PC-3 (cell line): ENCODE measurements at regions not wholly inside any gene's neighbourhood (a gene's known extent, or its start where the extent isn't known, plus 50 kb on each side); places are given as distances from the start of the nearest gene placed in this dataset.
"Not testable (repeated sequence)": the region's sequence is repeated elsewhere in the genome, so short reads cannot be mapped to it uniquely, and the experiment has no call there.

Experiments
- ATAC-seq: fragments of 200-7000 bp; cut with Tn5 transposase; 2 replicates; pipeline ENCODE4 v1.9.1; 2020; ENCODE audit warnings: mild to moderate bottlenecking, moderate library complexity
- BruUV-seq: library from RNA; stranded (reverse); fragments of 400-500 nt; replicated peaks from 2 replicates; lab custom pipeline; 2021; lab: Mats Ljungman, UMichigan
- CTCF ChIA-PET: fragments of 300-600 bp; sonication (Branson Sonifier 250); formaldehyde crosslinking; loops from one replicate; lab custom pipeline; 2022; ENCODE audit warnings: antibody characterized with exemption; lab: Charles Lee
- POLR2A ChIA-PET: fragments of 300-600 bp; sonication (Branson Sonifier 250); formaldehyde crosslinking; loops from one replicate; lab custom pipeline; 2022; ENCODE audit warnings: antibody characterized with exemption; ENCODE audit not compliant: unreplicated experiment; lab: Charles Lee
- DNase-seq: peaks from one replicate; pipeline ENCODE4 v3.0.0-alpha.2; 2015
- H2AFZ ChIP-seq: fragments of 300-600 bp; sonication (generic); 2 replicates; pipeline ENCODE4 v1.6.0; 2016; ENCODE audit warnings: antibody characterized with exemption, low read length
- H3F3A ChIP-seq: fragments of 300-600 bp; sonication (generic); one replicate; pipeline ENCODE4 v1.6.0; 2017; ENCODE audit warnings: antibody characterized with exemption, low read length, control low read depth, mild to moderate bottlenecking; ENCODE audit not compliant: unreplicated experiment
- H3K27ac ChIP-seq: fragments of 300-600 bp; sonication (generic); 2 replicates; pipeline ENCODE4 v1.5.1; 2016; ENCODE audit warnings: mild to moderate bottlenecking, low read length
- H3K27me3 ChIP-seq: fragments of 300-600 bp; sonication (generic); 2 replicates; pipeline ENCODE4 v1.6.1; 2016; ENCODE audit warnings: low read length, mixed read lengths
- H3K36me3 ChIP-seq: fragments of 300-600 bp; sonication (generic); 2 replicates; pipeline ENCODE4 v1.6.1; 2016; ENCODE audit warnings: low read depth, mixed run types, low read length, mixed read lengths
- H3K4me1 ChIP-seq: fragments of 300-600 bp; sonication (generic); 2 replicates; pipeline ENCODE4 v1.5.1; 2016; ENCODE audit warnings: low read length; ENCODE audit not compliant: insufficient read depth
- H3K4me2 ChIP-seq: fragments of 300-600 bp; sonication (generic); 2 replicates; pipeline ENCODE4 v1.6.0; 2016; ENCODE audit warnings: low read length
- H3K4me3 ChIP-seq: fragments of 300-600 bp; sonication (generic); 2 replicates; pipeline ENCODE4 v1.5.1; 2016; ENCODE audit warnings: mild to moderate bottlenecking, low read length, mixed read lengths
- H3K79me2 ChIP-seq: fragments of 300-600 bp; sonication (generic); 2 replicates; pipeline ENCODE4 v1.6.1; 2017; ENCODE audit warnings: low read length, mixed read lengths
- H3K9ac ChIP-seq: fragments of 300-600 bp; sonication (generic); 2 replicates; pipeline ENCODE4 v1.6.0; 2016; ENCODE audit warnings: mild to moderate bottlenecking, low read length
- H3K9me2 ChIP-seq: fragments of 300-600 bp; sonication (generic); replicated peaks from 2 replicates; pipeline ENCODE4 v1.6.1; 2016; ENCODE audit warnings: mixed run types, low read length, mixed read lengths
- H3K9me3 ChIP-seq: fragments of 300-600 bp; sonication (generic); 2 replicates; pipeline ENCODE4 v1.6.1; 2016; ENCODE audit warnings: low read length, mixed read lengths
- H4K20me1 ChIP-seq: fragments of 300-600 bp; sonication (generic); 2 replicates; pipeline ENCODE4 v1.6.1; 2016; ENCODE audit warnings: low read length, mixed read lengths
- EZH2 ChIP-seq: fragments of 300-600 bp; sonication (generic); IDR thresholded peaks from one replicate; pipeline ENCODE4 v1.6.1; 2017; ENCODE audit warnings: antibody characterized with exemption, mild to moderate bottlenecking, low read length; ENCODE audit not compliant: unreplicated experiment
- EZH2phosphoT487 ChIP-seq: fragments of 300-600 bp; sonication (generic); IDR thresholded peaks from 2 replicates; pipeline ENCODE4 v1.6.1; 2018; ENCODE audit warnings: mild to moderate bottlenecking, antibody characterized with exemption, low read length, borderline replicate concordance
- intact Hi-C: fragments of 100-400 bp; cut with micrococcal nuclease; formaldehyde crosslinking; loops from 2 replicates; pipeline ENCODE4 v1.9.0; 2023
- TF ChIP-seq, protein P1 (sequence below): fragments of 300-600 bp; sonication (generic); conservative IDR thresholded peaks from 2 replicates; pipeline ENCODE4 v1.5.1; 2017; ENCODE audit warnings: antibody characterized with exemption, low read depth, mild to moderate bottlenecking, low read length

DNA sequence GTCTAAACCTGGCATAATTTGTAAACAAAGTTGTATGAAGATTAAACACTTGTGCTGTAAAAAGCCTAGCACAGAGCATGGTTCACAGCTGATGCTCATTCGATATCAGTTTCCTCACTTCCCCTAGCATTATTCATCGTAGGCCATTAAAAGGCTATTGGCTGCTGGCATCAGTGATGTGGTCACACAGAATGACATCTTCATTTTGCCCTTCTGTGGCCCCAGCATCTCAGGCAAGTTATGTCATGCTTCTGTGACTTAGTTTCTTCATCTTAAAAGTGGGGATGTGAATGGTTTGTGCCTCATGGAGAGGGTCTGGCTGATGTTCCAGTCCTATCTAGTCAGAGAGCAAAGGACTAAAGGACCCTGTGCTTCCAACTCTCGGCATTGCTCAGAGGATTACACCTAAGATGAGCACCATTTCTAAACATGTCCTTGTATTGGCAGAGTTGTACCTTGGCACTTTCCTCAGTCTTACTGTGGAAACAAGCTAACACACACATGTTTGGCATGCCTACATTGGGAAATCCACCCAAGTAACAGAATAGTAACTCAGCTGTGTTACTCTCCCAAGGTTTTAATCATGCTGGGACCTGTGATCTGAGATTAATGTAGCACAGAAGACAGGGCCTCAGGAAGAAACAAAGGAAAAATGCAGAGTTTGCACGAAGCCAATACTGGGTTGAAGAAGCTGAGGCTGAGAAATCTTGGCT is 83.5 kb upstream of the OR9Q1 start:
- no peaks in the 10 kb centered on the region for H3K9me3 ChIP-seq
- no peak overlapping the region for H2AFZ ChIP-seq
- H3K9me2 ChIP-seq = no peaks in the 10 kb centered on the region
- DNase-seq = no peak
- no peaks in the 10 kb centered on the region for H4K20me1 ChIP-seq
- no TSS peak for BruUV-seq
- H3F3A ChIP-seq = no peaks in the 10 kb centered on the region
- no peak overlapping the region for H3K27ac ChIP-seq
- intact Hi-C loops = no loop called here
- ATAC-seq = no peak
- H3K27me3 ChIP-seq = peaks cover 46% of the 10 kb centered on the region
- POLR2A ChIA-PET = no interaction called here
- H3K36me3 ChIP-seq = no peaks in the 10 kb centered on the region
- H3K4me2 ChIP-seq = no peak overlapping the region
- CTCF ChIA-PET = no interaction called here
- peaks cover 14% of the 10 kb centered on the region for H3K4me1 ChIP-seq
- no peak overlapping the region for H3K4me3 ChIP-seq
- TF ChIP-seq, protein P1, sequence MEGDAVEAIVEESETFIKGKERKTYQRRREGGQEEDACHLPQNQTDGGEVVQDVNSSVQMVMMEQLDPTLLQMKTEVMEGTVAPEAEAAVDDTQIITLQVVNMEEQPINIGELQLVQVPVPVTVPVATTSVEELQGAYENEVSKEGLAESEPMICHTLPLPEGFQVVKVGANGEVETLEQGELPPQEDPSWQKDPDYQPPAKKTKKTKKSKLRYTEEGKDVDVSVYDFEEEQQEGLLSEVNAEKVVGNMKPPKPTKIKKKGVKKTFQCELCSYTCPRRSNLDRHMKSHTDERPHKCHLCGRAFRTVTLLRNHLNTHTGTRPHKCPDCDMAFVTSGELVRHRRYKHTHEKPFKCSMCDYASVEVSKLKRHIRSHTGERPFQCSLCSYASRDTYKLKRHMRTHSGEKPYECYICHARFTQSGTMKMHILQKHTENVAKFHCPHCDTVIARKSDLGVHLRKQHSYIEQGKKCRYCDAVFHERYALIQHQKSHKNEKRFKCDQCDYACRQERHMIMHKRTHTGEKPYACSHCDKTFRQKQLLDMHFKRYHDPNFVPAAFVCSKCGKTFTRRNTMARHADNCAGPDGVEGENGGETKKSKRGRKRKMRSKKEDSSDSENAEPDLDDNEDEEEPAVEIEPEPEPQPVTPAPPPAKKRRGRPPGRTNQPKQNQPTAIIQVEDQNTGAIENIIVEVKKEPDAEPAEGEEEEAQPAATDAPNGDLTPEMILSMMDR = no peak
- TF ChIP-seq EZH2 = no peak
- TF ChIP-seq EZH2phosphoT487 = no peak
- no peak overlapping the region for H3K9ac ChIP-seq
- no peaks in the 10 kb centered on the region for H3K79me2 ChIP-seq

- H3K79me2 ChIP-seq = no peaks in the 10 kb centered on the region
- no peaks in the 10 kb centered on the region for H4K20me1 ChIP-seq
- intact Hi-C loops = no loop called here
- H3K4me1 ChIP-seq = no peaks in the 10 kb centered on the region
- no peak overlapping the region for H3K4me3 ChIP-seq
- TF ChIP-seq, protein P1 = no peak
- no peak for TF ChIP-seq EZH2phosphoT487
- TF ChIP-seq EZH2 = no peak
- H3F3A ChIP-seq = no peaks in the 10 kb centered on the region
- no peak overlapping the region for H2AFZ ChIP-seq
- peaks cover 48% of the 10 kb centered on the region for H3K27me3 ChIP-seq
- no TSS peak for BruUV-seq
- ChIA-PET POLR2A (no interaction called here), CTCF (no interaction called here)
- DNase-seq = no peak
- no peaks in the 10 kb centered on the region for H3K9me3 ChIP-seq
- H3K27ac ChIP-seq = no peak overlapping the region
- no peaks in the 10 kb centered on the region for H3K36me3 ChIP-seq
- H3K4me2 ChIP-seq = no peak overlapping the region
- no peaks in the 10 kb centered on the region for H3K9me2 ChIP-seq
- no peak for ATAC-seq
- H3K9ac ChIP-seq = no peak overlapping the region
Observed at GRCh38 chr11:57941875-57942274, 81.8 kb upstream of the OR9Q1 start.

DNA sequence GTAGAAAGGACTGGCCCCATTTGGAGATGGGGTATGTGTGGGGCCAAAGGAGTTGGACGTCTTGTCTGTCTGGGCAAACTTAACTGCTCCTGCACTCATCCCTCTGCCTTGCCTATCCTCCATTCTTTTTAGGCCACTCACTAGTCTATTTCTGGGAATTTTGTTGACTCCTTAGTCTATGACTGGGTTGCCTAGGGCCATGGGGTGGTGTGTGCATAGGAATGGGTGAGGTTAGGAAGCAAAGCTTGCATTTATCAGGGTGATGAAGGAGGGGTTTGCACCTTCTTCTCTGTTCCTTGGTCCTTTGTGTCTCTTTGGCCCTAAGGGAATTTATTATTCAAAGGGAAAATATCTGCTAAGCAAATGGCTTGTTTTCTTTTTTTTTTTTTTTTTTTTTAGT is 80.9 kb upstream of the OR9Q1 start:
- no peak overlapping the region for H3K27ac ChIP-seq
- DNase-seq (no peak), ATAC-seq (no peak)
- H3K27me3 ChIP-seq = peaks cover 48% of the 10 kb centered on the region
- H3K9me2 ChIP-seq = no peaks in the 10 kb centered on the region
- no peak for TF ChIP-seq EZH2
- TF ChIP-seq, protein P1 = no peak
- no peak for TF ChIP-seq EZH2phosphoT487
- ChIA-PET POLR2A (no interaction called here), CTCF (no interaction called here)
- H3K36me3 ChIP-seq = no peaks in the 10 kb centered on the region
- intact Hi-C loops = no loop called here
- H3K9me3 ChIP-seq = no peaks in the 10 kb centered on the region
- H3K4me2 ChIP-seq = no peak overlapping the region
- H3F3A ChIP-seq = no peaks in the 10 kb centered on the region
- BruUV-seq = no TSS peak
- no peak overlapping the region for H3K4me3 ChIP-seq
- no peak overlapping the region for H3K9ac ChIP-seq
- no peaks in the 10 kb centered on the region for H3K4me1 ChIP-seq
- no peaks in the 10 kb centered on the region for H4K20me1 ChIP-seq
- H3K79me2 ChIP-seq = no peaks in the 10 kb centered on the region
- no peak overlapping the region for H2AFZ ChIP-seq

DNA sequence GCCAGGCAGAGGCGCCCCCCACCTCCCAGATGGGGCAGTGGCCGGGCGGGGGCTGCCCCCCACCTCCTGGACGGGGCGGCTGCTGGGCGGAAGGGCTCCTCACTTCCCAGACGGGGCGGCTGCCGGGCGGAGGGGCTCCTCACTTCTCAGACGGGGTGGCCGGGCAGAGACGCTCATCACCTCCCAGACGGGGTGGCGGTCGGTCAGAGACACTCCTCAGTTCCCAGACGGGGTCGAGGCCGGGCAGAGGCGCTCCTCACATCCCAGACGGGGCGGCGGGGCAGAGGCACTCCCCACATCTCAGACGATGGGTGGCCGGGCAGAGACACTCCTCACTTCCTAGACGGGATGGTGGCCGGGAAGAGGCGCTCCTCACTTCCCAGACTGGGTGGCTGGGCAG is 79.9 kb upstream of the OR9Q1 start:
- H3K4me2 ChIP-seq, H3K79me2 ChIP-seq, H3K9ac ChIP-seq, POLR2A ChIA-PET, intact Hi-C loops, H3K9me3 ChIP-seq, BruUV-seq, H3K9me2 ChIP-seq, CTCF ChIA-PET, ATAC-seq, DNase-seq, H3K4me1 ChIP-seq, H3K27ac ChIP-seq, H3F3A ChIP-seq, H3K4me3 ChIP-seq, H4K20me1 ChIP-seq, H2AFZ ChIP-seq, H3K36me3 ChIP-seq: not testable (repeated sequence)
- H3K27me3 ChIP-seq = peaks cover 43% of the 10 kb centered on the region
